CD4-positive, alpha-beta T cell treated with Interleukin-4 for 4 hours (primary cell): ENCODE measurements at regions not wholly inside any gene's neighbourhood (a gene's known extent, or its start where the extent isn't known, plus 50 kb on each side); places are given as distances from the start of the nearest gene placed in this dataset.
A peak's percentile ranks its signal among the peaks of the same experiment; 100 is the strongest.
"Not testable (repeated sequence)": the region's sequence is repeated elsewhere in the genome, so short reads cannot be mapped to it uniquely, and the experiment has no call there.

Source experiments
- DNase-seq: peaks from one replicate; pipeline ENCODE4 v3.0.0-alpha.2; 2020

GRCh38 chr15:30195355-30196008 is 60.6 kb downstream of the GOLGA8T start:
- not testable (repeated sequence) for DNase-seq

GRCh38 chr15:30196009-30196375 is 61.1 kb downstream of the GOLGA8T start:
- peak; percentile 2 for DNase-seq

- DNase-seq: not testable (repeated sequence)
Measured at GRCh38 chr15:30196769-30197168, 61.9 kb downstream of the GOLGA8T start.

GRCh38 chr15:30201517-30201916 is 66.7 kb downstream of the GOLGA8T start:
- DNase-seq: not testable (repeated sequence)

GRCh38 chr15:30213733-30214132 is 78.9 kb downstream of the GOLGA8T start:
- not testable (repeated sequence) for DNase-seq

GRCh38 chr15:30221803-30222202 is 87.0 kb downstream of the GOLGA8T start:
- not testable (repeated sequence) for DNase-seq

- DNase-seq: not testable (repeated sequence)
Measured at GRCh38 chr15:30222798-30223591, 88.1 kb downstream of the GOLGA8T start.

- not testable (repeated sequence) for DNase-seq
Measured at GRCh38 chr15:30225233-30225891, 90.5 kb downstream of the GOLGA8T start.

- not testable (repeated sequence) for DNase-seq
Measured at GRCh38 chr15:30261432-30262141, 126.7 kb downstream of the GOLGA8T start.

- not testable (repeated sequence) for DNase-seq
Measured at GRCh38 chr15:30262142-30262460, 127.2 kb downstream of the GOLGA8T start.

GRCh38 chr15:30264000-30264399 is 129.1 kb downstream of the GOLGA8T start:
- not testable (repeated sequence) for DNase-seq

GRCh38 chr15:30295150-30295844 is 98.0 kb downstream of the CHRFAM7A start:
- not testable (repeated sequence) for DNase-seq

- DNase-seq: not testable (repeated sequence)
Measured at GRCh38 chr15:30303968-30304367, 89.4 kb downstream of the CHRFAM7A start.
